Activated CD8-positive, alpha-beta T cell treated with anti-CD3 and anti-CD28 coated beads for 36 hours (primary cell): ENCODE measurements at regions not wholly inside any gene's neighbourhood (a gene's known extent, or its start where the extent isn't known, plus 50 kb on each side); places are given as distances from the start of the nearest gene placed in this dataset.
A peak's percentile ranks its signal among the peaks of the same experiment; 100 is the strongest.
"Not testable (repeated sequence)": the region's sequence is repeated elsewhere in the genome, so short reads cannot be mapped to it uniquely, and the experiment has no call there.

Experiments used
- ATAC-seq: fragments of 200-7000 bp; cut with Tn5 transposase; one replicate; pipeline ENCODE4 v1.10.0; 2021; ENCODE audit warnings: mild to moderate bottlenecking, moderate library complexity
- CTCF ChIA-PET: fragments of 350-600 bp; sonication (Branson Sonifier 250); formaldehyde crosslinking; loops from one replicate; lab custom pipeline; 2021; ENCODE audit warnings: antibody characterized with exemption; lab: Charles Lee
- POLR2A ChIA-PET: fragments of 350-600 bp; sonication (Branson Sonifier 250); formaldehyde crosslinking; loops from one replicate; lab custom pipeline; 2021; ENCODE audit warnings: antibody characterized with exemption; lab: Charles Lee
- DNase-seq: peaks from one replicate; pipeline ENCODE4 v3.0.0-alpha.2; 2020
- H3K27ac Mint-ChIP-seq: one replicate; pipeline ENCODE4 v1.8.0; 2021; ENCODE audit warnings: mild to moderate bottlenecking, mixed read lengths
- H3K27me3 Mint-ChIP-seq: one replicate; pipeline ENCODE4 v1.8.0; 2021; ENCODE audit warnings: mixed read lengths
- H3K36me3 Mint-ChIP-seq: one replicate; pipeline ENCODE4 v1.8.0; 2021; ENCODE audit warnings: low read depth, mixed read lengths
- H3K4me1 Mint-ChIP-seq: one replicate; pipeline ENCODE4 v1.8.0; 2021; ENCODE audit warnings: low read depth, mixed read lengths
- H3K4me3 Mint-ChIP-seq: one replicate; pipeline ENCODE4 v1.8.0; 2021; ENCODE audit warnings: mild to moderate bottlenecking, moderate library complexity, mixed read lengths
- H3K9me3 Mint-ChIP-seq: one replicate; pipeline ENCODE4 v1.8.0; 2021; ENCODE audit warnings: mixed read lengths
- intact Hi-C: fragments of 100-400 bp; cut with micrococcal nuclease; formaldehyde crosslinking; loops from one replicate; pipeline ENCODE4 v1.10.0; 2022
- TF ChIP-seq, protein P1 (sequence below): fragments of 200-600 bp; IDR thresholded peaks from one replicate; pipeline ENCODE4 v1.8.0; 2022; ENCODE audit warnings: antibody characterized with exemption, mild to moderate bottlenecking

DNA sequence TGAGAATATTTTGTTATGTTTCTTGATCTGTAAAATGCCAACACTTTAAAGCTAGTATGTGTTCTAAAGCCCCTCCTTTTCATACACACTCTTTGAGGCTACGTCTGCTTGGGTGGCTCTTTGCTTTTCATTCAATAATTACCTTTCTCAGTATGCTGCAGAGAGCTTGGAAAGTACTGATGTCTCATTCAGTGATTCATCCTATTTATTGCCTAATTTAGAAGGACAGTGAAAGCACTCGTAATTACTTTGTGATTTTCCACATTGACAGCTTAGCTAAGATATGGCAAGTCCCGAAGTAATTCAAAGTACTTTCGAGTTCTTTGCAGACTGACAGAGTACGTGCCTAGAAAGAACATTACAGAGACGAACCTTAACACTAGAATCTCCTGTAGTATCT is 57.2 kb downstream of the BMP15 start:
- ATAC-seq, result no peak
- Mint-ChIP-seq H3K27ac (no peak overlapping the region), H3K9me3 (no peaks in the 10 kb centered on the region), H3K27me3 (peaks cover 2% of the 10 kb centered on the region), H3K36me3 (no peaks in the 10 kb centered on the region), H3K4me1 (no peaks in the 10 kb centered on the region), H3K4me3 (no peak overlapping the region)
- POLR2A ChIA-PET, result no interaction called here
- no peak for DNase-seq
- TF ChIP-seq, protein P1, sequence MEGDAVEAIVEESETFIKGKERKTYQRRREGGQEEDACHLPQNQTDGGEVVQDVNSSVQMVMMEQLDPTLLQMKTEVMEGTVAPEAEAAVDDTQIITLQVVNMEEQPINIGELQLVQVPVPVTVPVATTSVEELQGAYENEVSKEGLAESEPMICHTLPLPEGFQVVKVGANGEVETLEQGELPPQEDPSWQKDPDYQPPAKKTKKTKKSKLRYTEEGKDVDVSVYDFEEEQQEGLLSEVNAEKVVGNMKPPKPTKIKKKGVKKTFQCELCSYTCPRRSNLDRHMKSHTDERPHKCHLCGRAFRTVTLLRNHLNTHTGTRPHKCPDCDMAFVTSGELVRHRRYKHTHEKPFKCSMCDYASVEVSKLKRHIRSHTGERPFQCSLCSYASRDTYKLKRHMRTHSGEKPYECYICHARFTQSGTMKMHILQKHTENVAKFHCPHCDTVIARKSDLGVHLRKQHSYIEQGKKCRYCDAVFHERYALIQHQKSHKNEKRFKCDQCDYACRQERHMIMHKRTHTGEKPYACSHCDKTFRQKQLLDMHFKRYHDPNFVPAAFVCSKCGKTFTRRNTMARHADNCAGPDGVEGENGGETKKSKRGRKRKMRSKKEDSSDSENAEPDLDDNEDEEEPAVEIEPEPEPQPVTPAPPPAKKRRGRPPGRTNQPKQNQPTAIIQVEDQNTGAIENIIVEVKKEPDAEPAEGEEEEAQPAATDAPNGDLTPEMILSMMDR, result no peak
- CTCF ChIA-PET, result no interaction called here
- intact Hi-C loops, result no loop called here

DNA sequence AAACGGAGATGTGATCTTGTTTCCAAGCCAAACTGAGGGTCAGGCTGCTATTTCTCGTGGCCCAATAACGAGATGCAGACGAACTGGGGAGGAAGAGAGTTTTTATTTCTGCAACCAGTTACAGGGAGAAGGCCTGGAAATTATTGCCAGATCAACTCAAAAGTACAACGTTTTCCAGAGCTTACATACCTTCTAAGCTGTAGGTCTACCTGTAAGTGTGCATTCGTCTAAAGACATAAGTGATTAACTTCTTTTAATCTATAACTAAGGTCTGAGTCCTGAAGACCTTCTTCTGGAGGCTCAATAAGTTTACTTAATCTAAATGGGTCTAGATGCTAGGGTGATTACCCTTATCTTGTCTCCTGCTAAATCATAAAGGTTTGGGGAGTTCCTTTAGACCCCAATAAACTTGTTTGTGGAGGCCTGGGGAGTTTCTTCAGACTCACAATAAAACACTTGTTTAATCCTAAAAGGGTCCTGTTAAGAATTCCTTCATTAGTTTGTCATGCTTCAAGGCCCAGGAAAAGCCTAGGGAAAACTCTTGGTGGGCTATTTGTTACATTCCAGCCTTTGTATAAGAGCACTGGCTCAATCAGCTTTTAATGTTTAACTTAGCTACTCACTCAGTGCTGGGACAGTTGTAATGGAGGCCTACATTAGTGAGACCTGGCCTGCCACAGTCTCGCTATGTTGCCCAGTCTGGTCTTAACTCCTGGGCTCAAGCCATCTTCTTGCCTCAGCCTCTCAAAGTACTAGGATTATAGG is 58.5 kb downstream of the BMP15 start:
- POLR2A ChIA-PET, H3K27ac Mint-ChIP-seq, H3K4me3 Mint-ChIP-seq, H3K36me3 Mint-ChIP-seq, H3K9me3 Mint-ChIP-seq, CTCF ChIA-PET, intact Hi-C loops, H3K4me1 Mint-ChIP-seq, ATAC-seq, DNase-seq, H3K27me3 Mint-ChIP-seq: not testable (repeated sequence)

DNA sequence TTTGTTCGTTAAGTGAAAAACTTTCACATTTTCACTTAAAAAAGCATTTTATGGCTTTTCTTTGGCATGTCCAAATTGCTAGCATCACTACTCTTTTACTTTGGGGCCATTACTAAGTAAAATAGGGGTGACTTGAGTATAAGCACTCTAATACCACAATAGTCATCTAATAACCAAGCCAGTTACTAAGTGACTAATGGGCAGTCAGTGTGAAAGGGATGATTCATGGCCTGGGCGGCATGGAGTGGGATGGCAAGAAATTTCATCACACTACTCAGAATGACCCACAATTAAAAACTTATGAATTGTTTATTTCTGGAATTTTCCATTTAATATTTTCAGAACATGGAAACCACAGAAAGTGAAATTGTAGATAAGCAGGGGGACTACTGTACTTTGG is 60.9 kb downstream of the BMP15 start:
- DNase-seq, result peak; percentile 1
- H3K27ac Mint-ChIP-seq, result no peak overlapping the region
- H3K4me1 Mint-ChIP-seq, result no peaks in the 10 kb centered on the region
- peaks cover 2% of the 10 kb centered on the region for H3K27me3 Mint-ChIP-seq
- TF ChIP-seq, protein P1, result no peak
- POLR2A ChIA-PET, result no interaction called here
- ATAC-seq, result no peak
- CTCF ChIA-PET, result no interaction called here
- H3K36me3 Mint-ChIP-seq, result no peaks in the 10 kb centered on the region
- intact Hi-C loops, result no loop called here
- H3K4me3 Mint-ChIP-seq, result no peak overlapping the region
- no peaks in the 10 kb centered on the region for H3K9me3 Mint-ChIP-seq

DNA sequence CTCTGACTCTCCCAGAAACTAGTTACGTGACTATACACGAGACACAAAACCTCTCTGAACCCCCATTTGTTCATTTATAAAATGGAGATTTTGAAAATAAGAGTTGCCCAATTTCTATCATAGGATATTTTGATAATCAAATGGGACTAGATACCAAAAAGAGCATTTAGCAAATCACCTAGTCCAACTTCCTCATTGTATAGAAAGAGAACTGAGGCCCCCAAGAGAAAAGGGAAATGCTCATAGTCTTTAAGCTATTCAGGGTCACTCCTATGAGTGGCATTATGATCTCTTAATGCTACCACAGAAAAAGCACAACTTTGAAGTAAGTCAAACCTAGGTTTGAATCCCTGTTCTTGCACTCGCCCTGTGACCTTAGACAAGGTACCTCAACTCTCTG is 62.7 kb downstream of the BMP15 start:
- Mint-ChIP-seq H3K36me3 (no peaks in the 10 kb centered on the region), H3K27ac (no peak overlapping the region), H3K4me1 (no peaks in the 10 kb centered on the region), H3K4me3 (no peak overlapping the region), H3K9me3 (no peaks in the 10 kb centered on the region), H3K27me3 (peaks cover 1% of the 10 kb centered on the region)
- intact Hi-C loops, result no loop called here
- CTCF ChIA-PET, result no interaction called here
- ATAC-seq, result no peak
- no peak for DNase-seq
- TF ChIP-seq, protein P1, result no peak
- POLR2A ChIA-PET, result no interaction called here

DNA sequence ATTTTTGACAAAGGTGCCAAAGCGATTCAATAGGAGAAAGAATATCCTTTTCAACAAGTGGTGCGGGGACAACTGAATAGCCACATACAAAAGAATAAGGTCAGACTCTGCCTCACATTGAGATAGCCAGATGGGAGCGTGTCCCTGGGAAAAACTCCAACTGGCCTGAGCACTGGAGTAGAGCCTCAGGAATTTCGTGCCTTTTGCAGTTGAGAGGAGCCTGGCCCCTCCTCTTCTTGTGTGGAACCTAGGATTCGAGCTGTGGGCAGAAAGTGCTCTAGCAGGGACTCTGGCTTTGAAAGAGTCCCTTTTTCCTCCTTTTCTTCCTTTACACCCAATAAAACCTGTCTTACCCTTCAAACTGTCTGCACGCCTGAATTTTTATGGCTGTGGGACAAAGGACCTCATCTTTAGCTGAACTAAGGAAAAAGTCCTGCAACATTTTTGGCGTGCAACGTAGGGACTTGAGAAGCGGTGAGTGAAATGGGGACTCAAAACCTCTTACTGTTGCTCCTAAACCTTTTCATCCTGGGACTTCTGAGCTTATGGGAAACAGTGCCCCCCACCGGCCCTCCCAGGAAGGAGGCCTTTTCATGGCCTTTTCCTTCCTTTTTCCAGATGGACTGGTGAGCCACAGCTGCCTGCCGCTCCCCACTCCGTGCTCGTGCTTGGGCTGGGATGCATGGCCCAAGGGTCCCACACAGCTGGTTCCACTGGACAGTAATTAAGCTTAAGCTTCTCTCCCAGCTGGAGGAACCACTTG is 68.6 kb downstream of the BMP15 start:
- H3K9me3 Mint-ChIP-seq, result no peaks in the 10 kb centered on the region
- no peaks in the 10 kb centered on the region for H3K36me3 Mint-ChIP-seq
- H3K4me1 Mint-ChIP-seq, result no peaks in the 10 kb centered on the region
- ATAC-seq, result no peak
- POLR2A ChIA-PET, result no interaction called here
- CTCF ChIA-PET, result interaction anchor here (0.7 kb wide), 1 partner anchor 386 kb away, joined by 3 read pairs; no protein-coding TSS in a partner anchor
- intact Hi-C loops, result no loop called here
- DNase-seq, result no peak
- H3K27ac Mint-ChIP-seq, result no peak overlapping the region
- no peak overlapping the region for H3K4me3 Mint-ChIP-seq
- H3K27me3 Mint-ChIP-seq, result peaks cover 2% of the 10 kb centered on the region
- TF ChIP-seq, protein P1, result no peak
